OCI-M2 (cell line): ENCODE measurements at regions not wholly inside any gene's neighbourhood (a gene's known extent, or its start where the extent isn't known, plus 50 kb on each side); places are given as distances from the start of the nearest gene placed in this dataset.

Experiments
- DNase-seq: peaks from one replicate; lab custom pipeline; 2025; ENCODE audit not compliant: unreplicated experiment; lab: John Stamatoyannopoulos, UW

DNA sequence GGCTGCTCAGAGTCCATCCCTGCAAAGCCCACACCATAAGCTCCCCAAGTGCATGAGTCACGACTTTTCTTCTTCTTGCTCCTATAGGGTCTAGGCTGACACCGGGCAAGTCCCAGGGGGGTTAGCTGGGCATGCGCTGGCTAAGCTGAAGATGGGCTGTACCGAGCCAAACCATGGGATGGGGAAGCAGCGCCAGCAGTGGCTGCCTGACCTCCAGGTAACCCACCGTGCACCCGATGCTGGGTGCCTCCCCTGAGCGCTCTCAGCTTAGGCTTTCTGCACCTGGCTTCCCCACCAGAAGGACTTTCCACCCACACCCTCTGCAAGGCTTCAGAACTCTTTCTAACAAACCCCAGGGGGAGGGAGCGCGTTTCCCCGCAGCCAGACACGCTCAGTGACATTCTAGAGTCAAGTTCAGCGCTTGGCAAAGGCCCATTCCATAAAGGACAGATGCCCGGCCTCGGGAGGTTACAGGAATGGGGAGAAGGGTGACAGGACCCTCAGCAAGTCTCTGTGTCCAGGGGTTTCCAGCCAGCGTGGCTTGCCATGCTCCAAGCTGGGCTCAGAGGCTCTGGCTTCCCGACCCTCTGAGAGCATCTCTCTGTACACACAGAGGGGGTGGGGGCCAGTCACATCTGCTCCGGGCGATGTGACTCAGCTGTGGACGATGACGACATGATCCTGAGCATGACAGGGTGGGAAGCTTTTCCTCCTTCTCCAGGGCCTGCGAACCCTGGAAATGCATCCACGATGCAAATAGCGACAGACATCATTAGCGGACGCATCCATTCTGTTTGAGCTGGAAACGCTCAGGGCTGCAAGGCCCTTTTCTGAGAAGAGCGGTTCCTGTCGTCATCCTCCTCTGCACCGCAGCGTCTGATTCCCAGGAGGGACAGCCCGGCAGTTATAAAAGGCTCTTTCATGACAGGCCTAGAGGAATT lies 107.8 kb downstream of the SIK1 start:
- no peak for DNase-seq

DNA sequence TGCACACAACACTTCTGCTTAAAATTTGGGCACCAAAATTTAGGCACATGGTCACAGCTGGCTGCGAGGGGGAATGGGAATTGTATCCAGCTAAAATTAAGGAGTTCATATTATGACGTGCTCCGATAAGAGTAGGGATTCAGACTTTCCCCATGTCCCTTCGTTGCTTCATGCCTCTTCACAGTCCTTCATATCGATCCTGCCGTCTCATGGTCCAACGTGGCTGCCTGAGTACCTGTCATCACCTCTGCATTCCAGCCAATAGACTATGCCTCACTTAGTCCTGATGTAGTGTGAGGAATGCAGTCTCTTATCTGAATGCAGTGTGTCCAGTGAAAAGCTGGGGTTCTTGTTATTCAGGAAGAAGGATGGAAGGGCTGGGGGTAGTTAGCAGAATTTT lies 108.6 kb downstream of the SIK1 start:
- DNase-seq: no peak

DNA sequence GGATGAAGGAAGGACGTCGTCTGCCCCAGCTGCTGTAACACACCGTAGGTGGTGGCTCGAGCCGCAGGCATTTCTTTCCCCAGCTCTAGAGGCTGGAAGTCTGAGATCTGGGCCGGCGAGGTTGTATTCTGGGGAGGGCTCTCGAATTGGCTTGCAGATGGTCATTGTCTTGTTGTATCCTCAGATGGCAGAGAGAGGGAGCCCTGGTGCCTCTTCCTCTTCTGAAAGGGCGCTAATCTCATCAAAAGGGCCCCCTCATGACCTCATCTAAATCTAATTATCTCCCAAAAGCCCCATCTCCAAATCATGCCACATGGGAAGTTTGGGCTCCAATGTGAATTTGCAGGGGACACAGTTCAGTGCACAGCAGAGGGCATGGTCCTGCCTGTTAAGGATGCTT lies 109.0 kb downstream of the SIK1 start:
- DNase-seq: no peak

GRCh38 chr21:43317254-43317748 lies 109.6 kb downstream of the SIK1 start:
- DNase-seq: no peak

DNA sequence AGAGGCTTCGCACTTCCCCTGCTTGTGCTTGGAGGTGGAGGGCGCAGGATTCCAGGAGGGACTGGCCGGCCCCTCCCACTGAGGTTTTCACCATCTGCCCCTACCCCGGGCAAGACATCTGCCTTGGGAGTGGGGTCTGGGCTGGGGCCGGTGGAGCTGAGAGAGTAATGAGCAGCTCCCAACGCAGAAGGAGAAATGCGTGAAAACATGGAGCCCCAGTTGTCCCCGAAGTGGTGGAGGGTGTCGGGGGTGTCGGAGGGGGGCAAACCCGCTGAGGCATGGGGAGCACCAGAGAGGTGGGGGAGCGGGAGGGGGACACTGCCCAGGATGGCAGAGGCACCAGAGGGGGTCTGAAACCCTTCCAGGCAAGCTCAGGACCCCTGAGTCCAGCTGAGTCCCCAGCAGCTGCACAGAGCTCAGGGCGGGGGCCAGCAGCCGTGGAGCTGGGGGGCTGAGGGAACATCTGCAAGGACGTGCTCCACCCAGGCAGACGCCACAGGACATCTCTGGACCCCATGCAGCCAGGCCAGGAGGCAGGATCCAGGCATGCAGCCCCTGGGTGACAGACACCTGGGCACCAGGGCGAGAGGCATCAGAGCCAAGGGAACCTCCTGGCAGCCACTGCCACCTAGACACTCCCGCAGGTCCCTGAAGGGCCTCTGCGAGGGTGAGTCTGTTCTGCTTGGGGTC lies 110.6 kb downstream of the SIK1 start:
- DNase-seq: no peak

DNA sequence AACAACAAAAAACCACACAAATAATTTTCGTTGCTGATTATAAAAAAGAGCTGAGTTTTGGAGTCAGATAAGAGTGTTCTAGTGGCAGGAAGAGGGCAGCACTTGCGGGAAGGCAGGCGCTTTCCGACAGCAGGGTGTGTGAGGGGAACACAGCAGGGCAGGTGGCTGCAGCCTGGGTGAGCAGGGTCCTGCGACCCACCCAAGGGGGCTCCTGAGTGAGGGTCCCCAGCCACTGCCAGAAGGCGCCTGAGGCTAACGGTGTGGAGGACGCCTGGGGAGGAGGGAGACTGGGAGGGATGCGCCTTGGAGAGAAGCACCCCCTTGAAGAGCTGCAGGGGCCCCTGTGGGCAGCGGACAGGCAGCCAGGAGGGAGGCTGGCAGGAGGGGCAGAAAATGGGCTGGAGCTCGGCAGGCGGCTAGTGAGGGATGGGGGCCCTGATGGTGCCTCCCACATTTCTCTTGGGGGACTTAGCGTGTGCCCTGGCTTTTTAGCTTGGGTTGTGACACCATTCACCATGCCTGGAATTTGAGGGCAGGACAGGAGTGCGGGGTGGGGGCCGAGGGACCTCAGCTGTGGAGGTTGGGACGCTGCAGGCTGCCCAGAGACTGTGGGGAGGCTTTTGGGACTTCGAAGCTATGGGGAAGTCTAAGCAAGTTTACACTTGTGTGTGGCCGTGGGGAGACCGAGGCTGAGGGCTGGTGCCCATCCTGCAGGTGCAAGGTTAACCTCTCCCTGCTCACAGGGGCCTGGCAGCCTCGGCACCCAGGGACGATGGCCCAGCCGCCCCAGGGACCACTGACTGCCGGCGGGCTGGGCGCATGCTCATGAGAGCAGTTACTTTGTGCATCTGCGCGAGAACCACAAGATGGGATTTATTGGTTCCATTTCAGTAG lies 111.4 kb downstream of the SIK1 start:
- DNase-seq: no peak

GRCh38 chr21:43313939-43314405 lies 113.0 kb downstream of the SIK1 start:
- DNase-seq: no peak

DNA sequence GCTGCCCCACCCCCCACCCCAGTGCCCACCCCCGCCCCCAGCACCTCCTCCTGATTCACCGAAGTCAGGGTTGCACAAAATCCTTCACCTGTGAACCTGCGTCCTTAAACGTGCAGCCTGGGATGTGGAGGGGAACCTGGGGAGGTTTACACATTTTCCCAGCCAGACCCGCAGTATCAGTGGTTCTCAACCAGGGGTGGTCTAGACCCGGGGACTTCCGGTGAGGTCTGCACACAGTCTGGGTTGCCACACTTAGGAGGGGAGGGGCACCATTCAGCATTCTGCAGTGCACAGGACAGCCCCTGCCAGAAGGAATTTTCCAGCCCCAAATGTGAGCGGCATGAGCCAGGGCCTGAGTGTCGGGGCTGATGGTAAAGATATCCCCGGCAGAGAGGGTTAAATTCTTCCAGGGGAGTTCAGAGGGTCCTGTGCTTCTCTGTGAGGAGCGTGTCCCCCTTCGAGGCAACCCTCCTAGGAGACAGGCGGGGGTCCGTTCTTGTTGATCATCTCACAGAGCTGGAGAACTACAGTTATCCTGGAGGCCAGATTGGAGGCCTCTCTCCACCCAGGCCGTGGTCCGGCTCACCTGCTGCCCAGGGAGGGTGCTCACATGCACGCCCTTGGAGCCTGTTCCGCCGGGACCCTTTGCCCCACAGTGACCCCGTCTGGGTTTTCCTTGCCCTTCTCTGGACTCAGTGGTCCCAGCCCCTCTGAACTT lies 113.6 kb downstream of the SIK1 start:
- DNase-seq: no peak

DNA sequence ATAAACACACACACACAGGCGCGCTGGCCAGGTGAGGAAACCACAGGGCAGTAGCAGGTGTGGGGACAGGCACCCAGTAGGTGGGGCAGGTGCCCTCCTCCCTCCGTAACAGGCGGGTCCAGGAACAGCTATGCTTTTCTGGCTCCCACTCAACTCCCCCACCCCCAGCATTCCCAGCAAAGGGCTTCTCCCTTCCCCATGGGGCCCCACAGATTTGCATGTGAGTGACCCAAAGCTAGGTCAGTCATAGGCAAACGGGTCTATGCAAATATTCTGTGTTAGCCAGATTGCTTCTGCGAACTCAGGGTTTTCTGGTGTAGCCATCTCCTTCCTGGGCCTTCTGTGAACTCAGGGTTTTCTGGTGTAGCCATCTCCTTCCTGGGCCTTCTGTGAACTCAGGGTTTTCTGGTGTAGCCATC lies 114.2 kb downstream of the SIK1 start:
- DNase-seq: no peak

- no peak for DNase-seq
Measured at GRCh38 chr21:43312011-43312410, 114.9 kb downstream of the SIK1 start.

- no peak for DNase-seq
Measured at GRCh38 chr21:43311301-43311817, 115.6 kb downstream of the SIK1 start.

- DNase-seq: no peak
Measured at GRCh38 chr21:43308815-43309283, 118.1 kb downstream of the SIK1 start.

DNA sequence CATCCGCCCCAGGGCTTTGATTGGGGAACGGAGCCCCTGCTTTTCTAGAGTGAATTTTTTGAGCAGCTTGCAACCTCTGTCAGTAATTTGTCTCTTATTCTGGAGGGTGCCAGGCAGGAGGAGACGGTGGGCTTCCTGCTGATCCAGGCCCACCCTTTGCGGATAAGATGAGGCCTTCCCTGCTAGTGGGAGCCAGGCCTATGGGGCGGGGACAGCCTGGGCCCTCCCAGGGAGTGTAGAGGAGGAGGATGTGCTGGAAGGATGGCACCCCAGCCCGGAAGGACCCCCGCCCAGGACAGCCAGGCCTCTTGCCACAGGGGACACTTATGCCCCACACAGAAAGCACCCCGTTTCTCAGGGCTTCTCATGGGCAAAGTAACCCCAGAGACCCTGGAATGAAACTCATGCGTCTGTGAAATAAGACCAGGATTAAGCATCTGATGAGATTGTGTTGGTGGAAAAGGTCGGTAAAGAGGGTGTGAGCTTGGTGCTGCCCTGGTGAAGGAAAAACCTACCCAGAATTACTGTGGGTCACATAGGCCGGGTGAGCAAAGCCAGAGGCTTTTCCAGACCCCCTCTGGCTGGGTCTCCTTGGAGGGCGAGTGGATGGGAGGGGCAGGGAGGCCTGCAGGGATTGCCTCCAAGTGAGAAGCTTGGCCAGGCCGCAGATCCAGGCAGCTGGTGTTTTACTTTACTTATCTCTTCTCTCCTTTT lies 118.7 kb downstream of the SIK1 start:
- DNase-seq: no peak

DNA sequence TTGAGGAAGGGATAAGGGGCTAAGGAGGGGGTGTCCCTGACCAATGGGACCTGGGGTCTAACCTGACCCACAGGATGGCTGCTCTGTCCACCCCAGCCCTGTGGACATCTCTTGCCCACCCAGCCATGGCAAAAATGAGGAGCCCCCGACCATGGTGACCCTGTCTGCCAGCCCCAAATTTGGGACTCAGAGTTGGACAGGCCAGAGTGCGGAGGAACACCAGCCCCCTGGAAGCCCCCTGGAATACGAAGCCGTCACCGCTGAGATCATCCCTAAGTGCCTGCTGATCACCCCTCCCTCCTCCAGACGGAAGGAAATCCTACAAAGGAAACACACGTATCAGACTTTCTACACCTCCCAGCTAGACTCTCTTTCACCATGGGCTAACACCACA lies 119.3 kb downstream of the SIK1 start:
- no peak for DNase-seq

- no peak for DNase-seq
Measured at GRCh38 chr21:43306911-43307676, 119.8 kb downstream of the SIK1 start.

DNA sequence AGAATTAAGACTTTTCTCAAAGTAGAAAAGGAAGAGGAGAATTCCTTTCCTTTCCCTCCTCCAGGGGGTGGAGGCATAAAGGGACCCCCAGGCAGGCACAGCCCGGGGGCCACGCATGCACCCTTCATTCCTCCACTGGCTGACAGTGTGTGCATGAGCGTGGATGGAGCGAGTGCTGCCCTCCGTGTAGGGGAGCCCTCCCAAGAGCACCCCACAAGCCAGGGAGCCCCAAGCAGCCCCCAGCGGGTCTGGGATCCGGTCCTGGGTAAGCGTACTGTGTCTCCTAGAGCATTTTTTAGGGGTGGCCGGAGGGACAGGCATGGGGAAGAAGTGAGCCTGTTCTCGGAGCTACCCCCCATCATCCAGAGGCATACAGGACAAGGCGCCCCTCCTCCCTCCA lies 120.5 kb downstream of the SIK1 start:
- DNase-seq: no peak

- no peak for DNase-seq
Measured at GRCh38 chr21:43305811-43306311, 121.1 kb downstream of the SIK1 start.

DNA sequence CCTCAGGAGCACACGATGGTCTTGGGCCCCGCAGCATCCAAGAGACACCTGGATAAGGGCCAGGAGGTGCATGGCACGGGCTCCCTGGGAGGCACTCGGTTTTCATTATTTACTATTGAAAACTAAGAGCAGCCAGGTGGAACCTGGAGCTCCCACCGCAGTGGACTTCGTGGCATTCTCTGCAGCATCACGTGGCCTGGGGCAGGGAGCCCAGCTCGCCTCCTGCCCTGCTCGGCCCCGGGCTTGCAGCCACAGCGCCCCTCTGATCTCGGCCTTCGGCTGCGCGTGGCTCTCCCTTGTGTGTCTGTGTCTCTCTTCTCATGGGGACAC lies 121.6 kb downstream of the SIK1 start:
- DNase-seq: no peak
